ENCODE measurements at regions not wholly inside any gene's neighbourhood (a gene's known extent, or its start where the extent isn't known, plus 50 kb on each side); places are given as distances from the start of the nearest gene placed in this dataset.

DNA sequence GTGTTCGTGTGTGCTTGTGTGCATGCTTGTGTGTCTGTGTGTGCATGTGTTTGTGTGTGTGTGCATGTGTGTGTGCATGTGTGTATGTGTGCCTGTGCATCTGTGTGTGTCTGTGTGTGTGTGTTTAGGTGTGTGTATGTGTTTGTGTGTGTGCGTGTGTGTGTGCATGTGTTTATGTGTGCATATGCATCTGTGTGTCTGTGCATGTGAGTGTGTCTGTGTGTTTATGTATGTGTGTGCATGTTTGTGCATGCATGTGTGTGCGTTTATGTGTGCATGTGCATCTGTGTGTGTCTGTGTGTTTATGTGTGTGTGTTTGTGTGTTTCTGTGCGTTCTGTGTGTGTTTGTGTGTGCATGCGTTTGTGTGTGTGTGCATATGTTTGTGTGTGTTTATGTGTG is 106.6 kb upstream of the TNRC6C start:
- Histone ChIP-seq H3K36me3 (ENCODE audit: insufficient read depth) (no peaks in the 10 kb centered on the region), H3K4me3 (ENCODE audit: low read depth, low read length) (no peak overlapping the region), H3K27ac (ENCODE audit: low read depth) (no peak overlapping the region), H3K4me1 (ENCODE audit: insufficient read depth) (no peaks in the 10 kb centered on the region)
- 95% methylated on average over 5 of the region's 5 CpGs for WGBS
- DNase-seq (ENCODE audit: extremely low spot score): no peak

DNA sequence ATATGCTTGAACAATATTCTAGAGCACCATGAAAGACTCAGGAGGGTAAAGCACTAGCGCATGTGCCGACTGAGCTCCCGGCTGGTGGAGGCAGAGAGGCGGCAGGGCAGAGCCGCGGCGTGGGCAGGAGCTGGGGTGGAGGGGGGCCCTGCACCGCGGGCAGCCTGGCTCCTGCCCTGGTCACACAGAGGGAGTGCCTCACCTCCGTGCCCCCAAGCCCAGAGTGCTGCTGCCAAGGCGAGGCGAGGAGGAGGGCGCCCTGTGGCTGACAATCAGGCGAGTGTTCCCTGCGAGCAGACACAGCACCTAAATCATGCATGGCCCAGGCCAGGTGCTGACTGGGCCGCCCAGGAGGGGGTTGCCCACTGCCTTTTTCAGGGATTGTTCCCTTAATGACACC is 105.8 kb upstream of the TNRC6C start:
- DNase-seq (ENCODE audit: extremely low spot score): no peak
- H3K4me3 ChIP-seq (ENCODE audit: low read depth, low read length): no peak overlapping the region
- WGBS: 90% methylated on average over 16 of the region's 16 CpGs
- no peaks in the 10 kb centered on the region for H3K4me1 ChIP-seq (ENCODE audit: insufficient read depth)
- no peak overlapping the region for H3K27ac ChIP-seq (ENCODE audit: low read depth)
- no peaks in the 10 kb centered on the region for H3K36me3 ChIP-seq (ENCODE audit: insufficient read depth)

GRCh38 chr17:77853191-77853977 is 105.1 kb upstream of the TNRC6C start:
- no peaks in the 10 kb centered on the region for H3K4me1 ChIP-seq (ENCODE audit: insufficient read depth)
- 88% methylated on average over 20 of the region's 20 CpGs for WGBS
- no peak overlapping the region for H3K4me3 ChIP-seq (ENCODE audit: low read depth, low read length)
- H3K27ac ChIP-seq (ENCODE audit: low read depth): no peak overlapping the region
- no peaks in the 10 kb centered on the region for H3K36me3 ChIP-seq (ENCODE audit: insufficient read depth)
- no peak for DNase-seq (ENCODE audit: extremely low spot score)

DNA sequence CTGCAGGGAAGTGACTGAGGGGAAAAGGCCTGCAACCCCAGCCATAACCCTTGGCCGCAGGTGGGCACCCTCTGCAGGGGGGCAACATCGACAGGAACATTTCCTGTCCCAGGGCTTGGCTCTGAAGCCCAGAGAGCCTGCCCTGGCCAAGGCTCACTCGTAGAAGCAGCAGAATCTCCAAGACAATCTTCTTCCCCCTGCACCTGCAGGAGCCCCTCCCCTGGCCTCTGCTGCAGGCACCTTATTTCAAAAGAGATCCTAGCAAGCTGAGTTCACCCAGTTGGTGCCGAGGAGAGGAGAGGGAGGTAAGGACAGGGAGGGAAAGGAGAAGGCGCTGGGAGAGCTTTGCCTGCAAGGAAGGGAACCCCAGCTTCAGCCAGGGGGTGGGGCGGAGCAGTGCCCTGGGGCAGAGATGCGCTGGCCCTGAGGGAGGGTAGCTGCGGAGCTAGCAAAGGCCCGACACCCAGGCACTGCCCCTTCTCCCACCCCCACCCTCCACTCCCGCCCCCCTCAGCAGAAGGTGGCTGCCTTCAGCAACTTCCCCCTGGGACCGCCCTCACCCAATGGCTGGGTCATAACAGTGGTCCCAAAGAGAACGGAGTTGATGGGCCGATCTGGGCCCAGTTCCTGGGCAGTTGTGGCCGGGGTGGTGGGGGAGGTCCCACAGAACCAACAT is 104.3 kb upstream of the TNRC6C start:
- Histone ChIP-seq H3K4me1 (ENCODE audit: insufficient read depth) (no peaks in the 10 kb centered on the region), H3K36me3 (ENCODE audit: insufficient read depth) (no peaks in the 10 kb centered on the region), H3K27ac (ENCODE audit: low read depth) (no peak overlapping the region), H3K4me3 (ENCODE audit: low read depth, low read length) (no peak overlapping the region)
- DNase-seq (ENCODE audit: extremely low spot score): no peak
- 87% methylated on average over 14 of the region's 14 CpGs for WGBS

- H3K36me3 ChIP-seq (ENCODE audit: insufficient read depth): no peaks in the 10 kb centered on the region
- 91% methylated on average over 20 of the region's 20 CpGs for WGBS
- no peaks in the 10 kb centered on the region for H3K4me1 ChIP-seq (ENCODE audit: insufficient read depth)
- no peak for DNase-seq (ENCODE audit: extremely low spot score)
- H3K4me3 ChIP-seq (ENCODE audit: low read depth, low read length): no peak overlapping the region
- no peak overlapping the region for H3K27ac ChIP-seq (ENCODE audit: low read depth)
These were observed 103.5 kb upstream of the TNRC6C start for GRCh38 chr17:77854759-77855745.

DNA sequence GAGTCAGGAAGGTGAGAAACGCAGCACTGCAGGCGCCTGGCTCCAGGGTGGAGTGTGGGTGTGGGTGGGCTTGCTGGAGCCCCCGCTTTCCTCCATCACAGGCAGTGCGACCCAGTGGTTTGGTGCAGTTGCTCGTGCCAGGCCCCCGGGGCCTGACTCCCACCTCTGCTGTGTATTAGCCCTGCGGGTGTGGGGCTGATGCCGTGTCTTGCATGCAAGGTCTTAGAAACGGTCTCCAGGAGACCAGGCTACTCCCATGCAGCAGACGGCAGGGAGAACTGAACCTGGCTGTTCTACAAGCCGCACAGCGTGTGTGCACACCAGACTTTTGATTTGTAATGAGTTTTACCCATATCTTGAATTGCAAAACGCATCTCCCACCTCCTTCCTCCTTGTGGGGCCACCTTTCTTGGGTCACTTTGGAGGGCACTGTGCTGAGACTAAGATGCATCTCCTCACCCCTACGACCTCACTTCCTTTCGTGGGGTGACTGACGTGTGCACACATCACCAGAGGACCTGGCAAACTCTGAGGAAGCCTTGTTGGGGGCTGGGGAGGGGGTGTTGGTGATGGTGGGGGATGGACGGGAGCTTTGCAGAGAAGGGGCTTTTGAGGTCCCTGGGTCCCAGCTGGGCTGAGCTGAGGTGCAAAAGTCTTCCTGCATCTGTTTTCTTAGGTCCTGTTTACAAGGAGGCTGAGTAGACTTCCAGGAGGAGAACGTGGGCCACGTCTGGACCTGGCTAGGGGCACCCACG is 101.8 kb upstream of the TNRC6C start:
- no peak overlapping the region for H3K27ac ChIP-seq (ENCODE audit: low read depth)
- H3K36me3 ChIP-seq (ENCODE audit: insufficient read depth): no peaks in the 10 kb centered on the region
- no peaks in the 10 kb centered on the region for H3K4me1 ChIP-seq (ENCODE audit: insufficient read depth)
- 83% methylated on average over 20 of the region's 20 CpGs for WGBS
- no peak for DNase-seq (ENCODE audit: extremely low spot score)
- no peak overlapping the region for H3K4me3 ChIP-seq (ENCODE audit: low read depth, low read length)

DNA sequence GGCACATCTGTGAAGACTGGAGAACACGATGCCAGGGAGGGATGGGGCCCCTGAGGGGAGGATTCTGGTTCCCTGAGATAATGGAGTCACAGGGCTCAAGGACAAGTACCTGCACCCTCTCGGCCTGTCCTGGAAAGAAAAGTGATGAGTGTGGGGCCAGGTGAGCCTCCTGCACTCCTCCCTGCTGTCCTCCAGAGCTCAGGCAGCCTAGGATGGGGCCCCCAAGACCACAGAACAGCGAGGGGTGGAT is 101.3 kb upstream of the TNRC6C start:
- Histone ChIP-seq H3K36me3 (ENCODE audit: insufficient read depth) (no peaks in the 10 kb centered on the region), H3K27ac (ENCODE audit: low read depth) (no peak overlapping the region), H3K4me3 (ENCODE audit: low read depth, low read length) (no peak overlapping the region), H3K4me1 (ENCODE audit: insufficient read depth) (no peaks in the 10 kb centered on the region)
- DNase-seq (ENCODE audit: extremely low spot score): no peak
- WGBS: 87% methylated on average over 3 of the region's 3 CpGs

DNA sequence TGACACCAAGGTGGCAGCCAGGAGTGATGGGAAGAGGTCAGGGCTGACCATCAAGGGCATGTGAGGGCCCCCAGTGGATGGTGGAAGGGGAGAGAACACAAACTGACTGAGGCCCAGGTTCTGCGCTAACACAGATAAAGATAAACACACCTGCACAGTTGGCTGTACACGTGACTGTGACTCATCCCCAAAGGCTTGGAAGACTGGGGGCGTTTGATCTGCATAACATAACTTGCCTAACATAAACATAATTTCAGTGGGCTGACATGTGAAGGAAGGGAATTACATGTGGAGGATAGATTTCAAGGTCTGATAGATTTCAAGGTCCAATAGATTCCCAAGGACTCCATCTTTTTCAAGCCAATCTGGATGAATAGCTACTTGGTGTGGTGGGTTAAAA is 100.9 kb upstream of the TNRC6C start:
- Histone ChIP-seq H3K4me1 (ENCODE audit: insufficient read depth) (no peaks in the 10 kb centered on the region), H3K4me3 (ENCODE audit: low read depth, low read length) (no peak overlapping the region), H3K27ac (ENCODE audit: low read depth) (no peak overlapping the region), H3K36me3 (ENCODE audit: insufficient read depth) (no peaks in the 10 kb centered on the region)
- 70% methylated on average over 3 of the region's 3 CpGs for WGBS
- DNase-seq (ENCODE audit: extremely low spot score): no peak

DNA sequence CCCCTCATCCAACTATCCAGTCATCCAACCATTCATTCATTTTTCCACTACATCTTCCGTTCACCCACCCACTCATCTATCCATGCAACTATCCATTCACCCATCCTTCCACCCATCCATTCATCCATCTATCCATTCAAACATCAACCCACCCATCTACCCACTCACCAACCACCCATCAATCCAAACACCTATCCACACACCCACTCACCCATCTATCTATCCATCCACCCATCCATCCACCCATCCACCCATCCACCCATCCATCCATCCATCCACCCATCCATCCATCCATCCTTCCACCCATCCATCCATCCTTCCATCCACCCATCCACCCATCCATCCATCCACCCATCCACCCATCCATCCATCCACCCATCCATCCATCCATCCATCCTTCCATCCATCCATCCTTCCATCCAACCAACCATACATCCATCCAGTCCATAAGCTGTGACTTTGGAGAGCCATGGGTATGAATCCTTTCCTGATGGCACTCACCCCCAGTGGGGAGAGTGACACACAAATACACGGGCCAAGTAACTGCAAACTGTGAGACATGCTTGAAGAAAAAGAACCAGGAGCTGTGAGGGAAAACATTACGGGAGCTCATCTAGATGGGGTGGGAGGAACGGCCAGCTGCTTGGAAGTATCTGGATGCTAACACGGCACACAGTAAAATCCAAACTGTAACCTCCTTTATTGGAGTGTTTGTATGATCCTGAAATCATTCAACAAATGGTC is 100.0 kb upstream of the TNRC6C start:
- WGBS: 76% methylated on average over 5 of the region's 5 CpGs
- no peak for DNase-seq (ENCODE audit: extremely low spot score)
- H3K4me3 ChIP-seq (ENCODE audit: low read depth, low read length): no peak overlapping the region
- no peaks in the 10 kb centered on the region for H3K36me3 ChIP-seq (ENCODE audit: insufficient read depth)
- no peaks in the 10 kb centered on the region for H3K4me1 ChIP-seq (ENCODE audit: insufficient read depth)
- no peak overlapping the region for H3K27ac ChIP-seq (ENCODE audit: low read depth)

GRCh38 chr17:77859035-77859810 is 99.3 kb upstream of the TNRC6C start:
- Histone ChIP-seq H3K36me3 (ENCODE audit: insufficient read depth) (no peaks in the 10 kb centered on the region), H3K4me3 (ENCODE audit: low read depth, low read length) (no peak overlapping the region)

DNA sequence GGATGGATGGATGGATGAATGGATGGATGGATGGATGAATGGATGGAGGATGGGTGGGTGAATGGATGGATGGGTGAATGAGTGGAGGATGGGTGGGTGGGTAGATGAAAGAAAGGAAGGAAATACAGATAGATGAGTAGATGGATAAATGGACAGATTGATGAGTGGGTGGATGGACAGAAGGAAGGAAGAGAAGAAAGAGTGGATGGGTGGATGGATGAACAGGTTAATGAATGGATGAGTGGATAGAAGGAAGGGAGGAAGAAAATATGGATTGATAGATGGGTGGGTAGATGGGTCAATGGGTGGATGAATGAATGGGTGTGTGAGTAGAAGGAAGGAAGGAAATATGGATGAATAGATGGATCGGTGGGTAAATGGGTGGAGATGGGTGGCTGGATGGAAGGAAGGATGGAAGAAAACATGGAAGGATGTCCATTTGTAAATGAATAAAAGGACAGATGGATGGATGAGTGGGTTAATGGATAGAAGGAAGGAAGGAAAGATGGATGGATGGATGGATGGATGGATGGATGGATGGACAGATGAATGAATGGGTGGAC is 97.3 kb upstream of the TNRC6C start:
- no peak overlapping the region for H3K4me3 ChIP-seq (ENCODE audit: low read depth, low read length)
- no peaks in the 10 kb centered on the region for H3K4me1 ChIP-seq (ENCODE audit: insufficient read depth)
- H3K36me3 ChIP-seq (ENCODE audit: insufficient read depth): no peaks in the 10 kb centered on the region
- 96% methylated on average over 1 of the region's 1 CpG for WGBS
- no peak overlapping the region for H3K27ac ChIP-seq (ENCODE audit: low read depth)
- DNase-seq (ENCODE audit: extremely low spot score): no peak

More at GRCh38 chr17:77859035-77859810, 99.3 kb upstream of the TNRC6C start:
- 66% methylated on average over 7 of the region's 7 CpGs for WGBS
- Histone ChIP-seq H3K4me1 (ENCODE audit: insufficient read depth) (no peaks in the 10 kb centered on the region), H3K27ac (ENCODE audit: low read depth) (no peak overlapping the region)
- DNase-seq (ENCODE audit: extremely low spot score): no peak
